T-helper 9 cell (primary cell): ENCODE measurements at regions not wholly inside any gene's neighbourhood (a gene's known extent, or its start where the extent isn't known, plus 50 kb on each side); places are given as distances from the start of the nearest gene placed in this dataset.
"Not testable (repeated sequence)": the region's sequence is repeated elsewhere in the genome, so short reads cannot be mapped to it uniquely, and the experiment has no call there.

Experiments
- DNase-seq: peaks from one replicate; pipeline ENCODE4 v3.0.0-alpha.2; 2020

- DNase-seq: not testable (repeated sequence)
Observed at GRCh38 chr17:20683651-20684229, 104.2 kb downstream of the CDRT15L2 start.

GRCh38 chr17:20684975-20685374 lies 105.5 kb downstream of the CDRT15L2 start:
- not testable (repeated sequence) for DNase-seq

GRCh38 chr17:20687584-20687983 lies 108.1 kb downstream of the CDRT15L2 start:
- DNase-seq: not testable (repeated sequence)

GRCh38 chr17:20689170-20689749 lies 109.7 kb downstream of the CDRT15L2 start:
- not testable (repeated sequence) for DNase-seq

- not testable (repeated sequence) for DNase-seq
Observed at GRCh38 chr17:20692706-20693105, 113.2 kb downstream of the CDRT15L2 start.

GRCh38 chr17:20695871-20696270 lies 116.3 kb downstream of the CDRT15L2 start:
- not testable (repeated sequence) for DNase-seq

- not testable (repeated sequence) for DNase-seq
Observed at GRCh38 chr17:20698463-20699206, 119.1 kb downstream of the CDRT15L2 start.

GRCh38 chr17:20700528-20700927 lies 121.0 kb downstream of the CDRT15L2 start:
- not testable (repeated sequence) for DNase-seq

GRCh38 chr17:20701366-20701765 lies 121.8 kb downstream of the CDRT15L2 start:
- not testable (repeated sequence) for DNase-seq

- no peak for DNase-seq
Observed at GRCh38 chr17:20702692-20703091, 123.2 kb downstream of the CDRT15L2 start.

- no peak for DNase-seq
Observed at GRCh38 chr17:20703781-20704180, 124.3 kb downstream of the CDRT15L2 start.

- DNase-seq: not testable (repeated sequence)
Observed at GRCh38 chr17:20705186-20705585, 125.7 kb downstream of the CDRT15L2 start.

- no peak for DNase-seq
Observed at GRCh38 chr17:20706751-20707373, 127.3 kb downstream of the CDRT15L2 start.

GRCh38 chr17:20708821-20709220 lies 129.3 kb downstream of the CDRT15L2 start:
- DNase-seq: not testable (repeated sequence)

- DNase-seq: not testable (repeated sequence)
Observed at GRCh38 chr17:20716481-20716880, 137.0 kb downstream of the CDRT15L2 start.

GRCh38 chr17:20721171-20721570 lies 141.6 kb downstream of the CDRT15L2 start:
- DNase-seq: no peak

GRCh38 chr17:20724391-20724790 lies 144.9 kb downstream of the CDRT15L2 start:
- DNase-seq: not testable (repeated sequence)

GRCh38 chr17:20727201-20727600 lies 147.7 kb downstream of the CDRT15L2 start:
- DNase-seq: not testable (repeated sequence)

- no peak for DNase-seq
Observed at GRCh38 chr17:20728181-20728580, 148.7 kb downstream of the CDRT15L2 start.

- not testable (repeated sequence) for DNase-seq
Observed at GRCh38 chr17:20731131-20731530, 151.6 kb downstream of the CDRT15L2 start.

GRCh38 chr17:20733923-20734322 lies 154.4 kb downstream of the CDRT15L2 start:
- DNase-seq: no peak

- no peak for DNase-seq
Observed at GRCh38 chr17:20735796-20736195, 156.3 kb downstream of the CDRT15L2 start.

- not testable (repeated sequence) for DNase-seq
Observed at GRCh38 chr17:20737636-20738035, 158.1 kb downstream of the CDRT15L2 start.
